HG03108 (cell line): ENCODE measurements at regions not wholly inside any gene's neighbourhood (a gene's known extent, or its start where the extent isn't known, plus 50 kb on each side); places are given as distances from the start of the nearest gene placed in this dataset.

ENCODE experiments used
- ATAC-seq: cut with Tn5 transposase; IDR thresholded peaks from one replicate; pipeline ENCODE4 v1.9.1; 2021; ENCODE audit warnings: moderate library complexity; ENCODE audit not compliant: unreplicated experiment

- ATAC-seq, result no peak
Measured at GRCh38 chr20:11231742-11232648, 558.2 kb upstream of the JAG1 start.

GRCh38 chr20:11232896-11233295 is 559.1 kb upstream of the JAG1 start:
- no peak for ATAC-seq

DNA sequence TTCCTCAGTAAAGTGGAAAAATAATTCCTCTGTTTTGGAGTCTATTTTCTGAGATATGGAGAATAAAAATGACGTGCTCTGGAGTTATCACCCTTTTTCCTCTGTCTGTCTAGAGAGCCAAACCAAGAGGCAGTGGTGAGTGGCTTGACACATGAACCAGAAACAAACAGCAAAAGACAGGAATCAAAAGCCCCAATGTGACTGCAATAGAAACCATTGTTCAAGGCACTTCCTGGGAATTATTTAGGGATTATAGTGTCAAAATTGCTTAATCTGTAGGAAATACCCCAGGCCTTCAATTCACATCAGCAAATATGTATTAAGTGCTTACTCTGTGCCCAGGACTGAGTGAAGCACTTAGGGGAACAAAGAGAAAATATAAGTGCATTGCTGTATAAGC is 560.4 kb upstream of the JAG1 start:
- ATAC-seq, result no peak

DNA sequence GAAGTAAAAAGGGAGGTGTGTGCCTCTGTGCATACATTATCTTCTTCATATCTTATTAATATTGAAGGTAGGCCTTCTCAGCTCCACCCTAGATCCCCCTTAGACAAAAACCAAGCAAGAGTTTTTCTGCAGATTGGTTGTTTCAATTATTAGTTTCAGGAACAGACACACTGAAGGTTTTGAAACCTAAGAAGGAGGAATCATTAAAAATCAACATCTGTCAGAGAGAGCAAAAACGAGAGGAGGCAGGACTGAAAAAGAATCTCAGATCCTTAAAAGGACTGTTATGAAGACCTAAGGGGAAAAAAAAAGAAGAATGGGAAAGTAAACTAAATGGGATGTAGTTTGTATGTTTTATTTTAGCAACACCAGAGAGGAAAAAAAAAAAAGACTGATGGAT is 560.8 kb upstream of the JAG1 start:
- ATAC-seq, result no peak

DNA sequence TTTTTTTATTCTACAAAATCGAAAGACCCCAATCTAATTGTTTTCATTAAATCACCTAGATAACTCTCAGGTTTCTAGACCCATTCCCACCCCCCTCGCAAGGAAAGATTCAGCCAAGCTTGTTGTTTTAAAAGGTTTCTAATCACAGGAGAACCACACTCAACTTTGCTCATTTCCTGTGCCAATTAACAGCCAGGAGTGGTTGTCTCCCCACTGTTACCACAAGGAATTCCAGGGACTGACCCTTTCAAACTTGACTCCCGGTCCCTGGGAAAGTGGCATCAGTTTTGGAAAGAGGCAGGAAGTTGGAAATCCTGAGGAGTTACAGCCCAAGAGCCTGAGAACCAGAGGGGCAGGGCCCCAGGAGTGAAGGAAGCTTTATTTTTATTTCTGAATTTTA is 561.3 kb upstream of the JAG1 start:
- no peak for ATAC-seq

DNA sequence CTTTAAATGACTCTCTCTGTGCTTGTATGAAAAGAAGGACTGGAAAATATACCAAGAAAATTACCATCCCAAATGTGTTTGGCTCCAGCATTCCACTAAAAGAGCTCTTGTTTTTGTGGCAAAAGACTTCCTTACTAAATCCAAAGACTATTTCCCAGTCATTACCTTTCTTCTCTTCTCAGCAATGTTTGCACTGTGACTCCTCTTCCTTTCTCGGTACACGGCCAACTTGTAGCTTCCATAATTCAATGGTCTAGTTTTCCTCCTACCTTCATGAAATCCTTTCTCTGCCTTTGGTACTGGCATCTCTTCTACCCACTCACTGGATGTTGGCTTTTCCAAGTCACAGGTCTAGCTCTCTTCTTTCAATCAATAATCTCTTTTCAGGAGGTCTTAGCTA is 568.5 kb upstream of the JAG1 start:
- ATAC-seq, result no peak

DNA sequence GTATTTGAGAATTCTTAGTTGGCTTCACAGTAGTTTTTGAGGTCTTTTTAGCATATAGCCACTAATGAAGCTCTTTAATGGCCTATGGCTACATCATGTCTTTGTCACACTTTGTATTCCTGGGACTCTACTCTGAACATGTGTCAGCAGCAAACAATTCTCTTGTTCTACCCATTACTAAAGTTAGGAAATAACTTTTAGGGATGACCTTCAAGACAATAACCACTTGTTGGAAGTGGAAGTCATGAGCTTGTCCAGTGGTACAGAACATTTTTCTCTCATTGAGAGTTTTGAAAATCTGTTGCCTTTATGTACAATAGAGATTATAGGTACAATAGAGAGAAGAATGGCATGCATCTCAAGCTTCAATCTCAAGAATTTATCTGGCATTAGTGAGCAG is 571.6 kb upstream of the JAG1 start:
- ATAC-seq, result no peak

DNA sequence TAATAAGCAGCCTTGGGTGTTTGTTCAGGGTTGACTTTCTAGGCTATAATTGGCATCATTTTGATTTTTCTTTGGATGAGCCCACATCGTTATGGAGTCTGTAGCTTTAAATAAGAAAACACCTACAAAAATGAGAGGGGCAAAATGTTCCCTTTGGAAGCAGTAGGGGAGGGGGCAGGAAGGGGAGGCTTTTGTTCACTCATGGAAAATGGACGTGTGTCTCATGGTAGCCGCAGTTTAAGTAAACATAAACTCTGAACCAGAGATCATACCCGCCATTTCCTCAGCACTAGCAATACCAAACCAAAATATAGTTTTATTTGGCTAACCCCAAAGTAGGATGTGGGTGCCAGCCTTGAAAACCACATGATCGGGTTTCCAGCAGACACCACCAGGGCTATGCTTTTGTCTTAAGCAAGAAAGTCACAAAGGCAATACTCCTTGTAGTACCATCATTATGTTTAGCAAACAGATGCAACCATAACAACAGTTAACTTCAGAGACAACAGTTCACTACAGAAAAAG is 572.5 kb upstream of the JAG1 start:
- no peak for ATAC-seq

DNA sequence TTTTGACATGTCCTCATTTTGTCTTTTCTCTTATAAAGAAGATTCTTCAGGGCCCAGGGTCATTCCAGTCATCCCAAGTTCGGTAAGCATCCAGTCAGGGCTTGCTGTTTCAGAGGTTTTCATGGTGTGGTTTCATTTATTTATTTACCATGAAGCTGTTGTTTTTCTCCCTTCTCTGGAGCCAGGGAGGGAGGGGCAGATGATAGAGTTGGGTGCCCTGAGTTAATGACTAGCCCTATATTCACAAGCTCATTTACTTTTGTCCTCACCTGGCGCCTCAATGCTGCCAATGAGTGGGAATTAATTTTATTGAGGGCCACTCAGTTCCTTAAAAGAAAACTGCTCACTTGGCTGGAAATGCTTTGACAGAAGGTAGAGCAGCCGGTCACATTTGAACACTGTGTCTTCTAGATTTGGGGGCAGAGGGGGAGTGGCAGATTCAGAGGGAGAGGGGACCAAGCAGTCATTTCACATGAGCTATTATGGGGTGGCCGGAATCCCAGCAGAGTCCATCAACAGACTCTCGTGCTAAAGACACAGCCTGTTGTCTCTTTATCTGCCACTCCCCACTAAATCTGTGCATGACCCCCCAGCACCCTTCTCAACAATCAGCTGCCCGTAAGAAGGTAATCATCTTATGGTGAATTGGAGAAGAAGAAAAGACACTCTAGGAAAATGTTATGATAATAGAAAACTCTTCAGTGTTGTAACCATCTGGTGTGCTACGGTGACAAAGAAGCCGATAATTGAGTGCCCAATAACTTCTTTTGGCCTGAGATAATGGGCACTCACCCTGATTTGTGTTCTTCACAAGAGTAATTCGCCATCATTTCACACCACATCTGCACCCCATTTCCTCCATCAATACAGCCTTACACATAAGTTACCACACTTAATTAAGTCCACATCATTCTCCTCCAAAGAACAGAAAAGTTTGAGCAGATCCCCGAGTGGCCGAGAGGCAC is 573.5 kb upstream of the JAG1 start:
- ATAC-seq, result no peak

DNA sequence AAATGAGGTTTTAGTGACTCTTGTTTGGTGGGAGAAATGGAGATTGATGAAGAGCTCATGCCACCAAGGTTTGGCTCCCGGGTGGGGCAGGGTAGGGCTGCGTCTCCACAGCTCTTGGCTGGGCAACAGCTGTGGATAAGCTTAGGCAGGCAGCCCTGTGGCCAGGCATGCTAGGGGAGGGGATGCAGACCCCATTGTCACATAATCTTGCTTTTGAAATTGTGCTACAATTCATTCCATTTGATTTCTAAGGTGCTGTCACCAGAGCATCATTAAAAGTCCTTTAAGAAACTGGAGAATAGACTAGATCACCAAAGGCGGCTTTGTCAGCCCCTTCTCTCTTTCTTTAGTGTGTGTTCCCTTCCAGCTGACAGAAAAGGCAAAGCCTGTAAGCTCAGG is 574.2 kb upstream of the JAG1 start:
- ATAC-seq, result no peak

DNA sequence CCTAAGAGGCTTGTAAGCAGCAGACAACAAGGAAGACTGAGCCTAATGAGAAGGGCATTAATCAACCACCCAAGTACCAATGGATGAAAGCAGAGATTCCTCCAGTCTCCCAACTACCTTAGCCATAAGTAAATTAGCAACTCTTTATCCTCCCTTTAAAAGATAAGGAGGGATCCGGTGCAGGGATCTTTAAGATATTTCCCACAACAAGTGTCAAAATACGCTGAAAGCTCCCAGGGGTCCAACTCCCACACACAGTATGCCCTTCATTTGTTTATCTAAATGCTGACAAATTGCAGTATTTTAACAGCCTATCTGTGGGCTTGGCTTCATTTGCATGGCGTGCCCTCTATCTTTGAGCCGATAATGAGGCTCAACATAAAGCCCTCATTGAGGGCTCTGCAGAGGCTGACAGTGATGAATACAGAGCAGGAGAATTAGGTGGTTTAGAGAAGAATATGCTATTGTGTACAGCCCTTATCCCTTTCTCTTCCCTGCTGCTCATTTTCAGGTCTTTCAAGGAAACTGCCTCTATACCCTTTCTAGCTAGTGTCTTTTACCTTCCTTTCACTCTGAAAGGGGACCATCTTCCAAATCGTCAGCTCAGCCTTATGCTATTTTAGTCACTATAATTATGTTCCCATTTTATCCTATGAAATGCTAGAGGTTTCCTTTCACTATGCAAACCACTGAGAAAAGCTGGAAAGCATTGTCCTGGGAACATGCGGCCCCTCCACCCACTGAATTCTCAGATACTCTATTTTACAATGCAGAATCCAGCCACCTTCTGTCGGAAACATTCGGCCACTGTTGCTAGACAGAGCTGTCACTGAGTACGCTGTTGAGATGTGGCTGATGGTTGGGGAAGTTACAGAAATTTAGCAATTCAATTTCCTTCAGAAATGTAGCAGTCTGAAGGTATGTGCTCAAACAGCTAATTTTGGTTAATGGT is 575.2 kb upstream of the JAG1 start:
- no peak for ATAC-seq

- no peak for ATAC-seq
Measured at GRCh38 chr20:11249683-11250082, 575.9 kb upstream of the JAG1 start.

GRCh38 chr20:11252447-11252846 is 578.6 kb upstream of the JAG1 start:
- ATAC-seq, result no peak

DNA sequence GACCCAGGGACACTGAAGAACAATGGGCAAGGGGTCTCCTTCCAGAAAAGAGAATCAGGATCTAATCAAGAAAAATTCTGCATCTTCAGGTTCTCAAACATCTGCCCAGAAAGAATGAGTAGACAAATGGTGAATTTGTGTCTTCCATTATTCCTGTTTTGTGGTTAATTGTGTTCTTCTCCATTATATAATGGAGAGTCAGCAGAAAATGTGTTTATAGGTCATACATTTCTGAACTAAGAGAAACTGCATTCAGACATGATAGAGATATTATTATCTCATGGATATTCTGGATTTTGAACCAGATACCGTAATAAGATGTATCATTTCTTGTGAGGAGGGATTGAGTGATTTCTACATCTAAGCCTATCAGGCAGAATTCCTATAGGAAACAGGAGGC is 581.7 kb upstream of the JAG1 start:
- no peak for ATAC-seq

DNA sequence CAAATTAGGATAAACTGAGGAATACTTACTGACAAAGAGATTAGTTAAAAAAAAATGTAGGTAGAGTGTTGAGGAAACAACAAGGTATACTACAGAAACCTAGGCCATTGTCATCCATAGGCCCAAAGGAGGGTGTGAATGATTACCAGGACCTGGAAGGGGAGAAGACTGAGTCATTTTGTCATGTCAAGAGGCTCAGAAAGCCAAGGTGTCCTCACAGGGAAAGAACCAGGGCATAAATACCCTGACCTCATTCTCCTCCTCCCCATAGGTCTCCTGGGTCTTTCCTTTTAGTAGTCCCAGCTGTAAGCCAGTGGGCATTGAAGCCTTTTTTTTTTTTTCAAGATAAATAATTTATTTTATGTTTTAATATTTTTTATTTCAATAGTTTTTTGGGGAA is 582.1 kb upstream of the JAG1 start:
- ATAC-seq, result no peak

GRCh38 chr20:11260611-11261010 is 586.8 kb upstream of the JAG1 start:
- ATAC-seq, result no peak

- ATAC-seq, result no peak
Measured at GRCh38 chr20:11261533-11262000, 587.8 kb upstream of the JAG1 start.

DNA sequence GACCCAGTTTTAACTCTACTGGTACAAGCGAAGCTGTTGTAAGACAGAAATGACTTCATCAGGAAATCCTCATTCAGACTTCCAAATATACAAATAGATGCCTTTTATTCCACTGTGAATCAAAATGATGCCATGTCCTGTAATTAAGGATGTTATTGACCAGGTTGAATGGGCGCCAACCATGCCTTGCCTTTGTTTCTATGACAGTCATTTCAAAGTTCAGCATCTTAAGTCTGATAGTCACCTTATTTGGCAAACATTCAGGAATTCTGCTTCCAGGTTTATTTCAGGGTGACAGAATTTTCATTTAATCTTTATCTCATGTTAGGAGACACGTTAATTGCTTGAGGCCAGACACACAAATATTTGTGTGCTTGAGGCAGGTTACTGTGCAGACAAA is 592.8 kb upstream of the JAG1 start:
- no peak for ATAC-seq

GRCh38 chr20:11267131-11267761 is 593.4 kb upstream of the JAG1 start:
- no peak for ATAC-seq

- ATAC-seq, result no peak
Measured at GRCh38 chr20:11267762-11268335, 594.0 kb upstream of the JAG1 start.
